Left ventricle myocardium superior (tissue), 1 donor: ENCODE measurements at regions not wholly inside any gene's neighbourhood (a gene's known extent, or its start where the extent isn't known, plus 50 kb on each side); places are given as distances from the start of the nearest gene placed in this dataset.

ENCODE experiments used
- ATAC-seq: fragments of 200-7000 bp; cut with Tn5 transposase; one replicate; pipeline ENCODE4 v1.9.1; 2020; ENCODE audit warnings: mild to moderate bottlenecking, moderate library complexity
- DNase-seq: peaks from one replicate; pipeline ENCODE4 v3.0.0-alpha.2; 2020
- intact Hi-C: fragments of 100-400 bp; cut with micrococcal nuclease; formaldehyde crosslinking; loops from one replicate; pipeline ENCODE4 v1.11.0; 2022
- donor health status: DM: no; HTN: yes; CAD: no; lungs with severe emphysema.

GRCh38 chr6:6723361-6723760, 134.8 kb downstream of the LY86 start:
- DNase-seq (no peak), ATAC-seq (no peak)
- intact Hi-C loops = loop anchor here (5.0 kb wide), 1 partner anchor 519 kb away; no protein-coding TSS in a partner anchor

DNA sequence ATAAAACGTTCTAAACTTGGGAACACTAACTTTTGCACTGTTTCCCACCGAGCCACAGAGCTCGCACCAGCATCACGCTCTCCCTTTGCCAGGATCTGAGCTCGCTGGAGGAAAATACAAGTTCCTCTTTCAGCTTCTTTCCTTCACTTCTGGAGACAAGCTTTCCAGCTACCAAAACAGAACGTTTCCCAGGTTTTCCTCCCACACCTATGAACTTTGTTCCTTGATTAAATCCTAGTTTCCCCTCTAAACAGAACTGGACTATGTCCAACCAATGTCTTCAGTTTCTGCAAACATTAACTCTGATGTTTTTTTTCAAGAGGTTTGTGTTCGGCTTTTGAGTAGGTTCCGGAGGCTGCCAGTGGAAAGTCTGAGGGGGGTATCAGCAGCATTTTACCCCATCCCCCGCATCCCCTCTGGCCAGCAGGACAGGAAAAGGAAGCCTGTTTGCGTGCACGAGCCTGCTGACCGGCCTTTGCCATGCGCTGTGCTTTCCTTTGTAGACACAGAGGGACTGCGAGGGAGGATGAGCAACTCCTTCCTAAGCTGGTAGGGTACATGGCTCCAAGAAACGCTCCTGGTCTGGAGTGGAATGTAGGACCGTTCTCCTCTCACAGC, 135.5 kb downstream of the LY86 start:
- intact Hi-C loops = loop anchor here (5.0 kb wide), 1 partner anchor 518 kb away; no protein-coding TSS in a partner anchor
- peak; percentile 67 for ATAC-seq
- no peak for DNase-seq

DNA sequence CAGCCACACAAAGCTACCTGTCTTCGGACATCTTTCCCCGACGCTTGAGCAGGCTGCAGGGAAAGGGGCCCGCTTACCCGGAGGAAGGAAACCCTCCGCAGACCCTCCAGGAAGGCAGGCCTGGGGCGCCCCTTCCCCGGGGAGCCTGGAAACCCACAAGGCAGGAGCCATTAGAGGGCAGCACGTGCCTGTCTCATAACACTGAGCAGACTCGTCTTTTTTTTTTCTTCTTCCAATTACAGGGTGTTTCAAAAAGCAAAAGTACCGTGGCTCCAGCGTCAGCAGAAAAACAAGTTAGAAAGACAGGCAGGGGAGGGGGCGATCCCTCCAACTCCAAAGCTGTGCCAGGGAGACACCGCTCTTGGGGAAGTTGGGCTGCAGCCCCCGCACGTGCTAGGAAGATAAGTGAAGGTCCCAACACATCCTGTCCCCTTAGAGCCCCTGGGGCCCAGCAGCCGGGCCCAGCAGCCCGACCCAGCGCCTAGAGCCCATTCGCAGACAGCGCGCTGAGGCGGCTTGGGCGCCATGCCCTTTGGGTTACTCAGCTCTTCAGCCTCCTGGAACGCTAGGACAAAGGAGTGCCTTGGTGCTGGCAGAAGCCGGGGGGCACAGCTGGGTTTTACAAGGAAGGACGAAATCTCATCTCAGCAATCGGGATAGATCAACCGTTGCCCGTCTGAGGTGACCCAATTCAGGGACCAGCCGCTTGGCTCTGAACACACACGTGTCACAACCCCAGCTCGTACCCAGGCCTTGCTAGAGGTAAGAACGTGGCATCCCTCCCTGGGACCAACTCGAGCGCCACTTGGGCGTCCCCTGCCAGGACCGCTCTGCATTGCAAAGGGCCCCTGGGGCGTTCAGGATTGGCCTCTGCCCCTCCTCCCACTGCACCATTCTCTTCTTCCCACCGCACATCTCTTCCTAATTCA, 136.3 kb downstream of the LY86 start:
- intact Hi-C loops = loop anchor here (5.0 kb wide), 1 partner anchor 517 kb away; no protein-coding TSS in a partner anchor
- ATAC-seq = peak; percentile 92
- peak; percentile 81 for DNase-seq

DNA sequence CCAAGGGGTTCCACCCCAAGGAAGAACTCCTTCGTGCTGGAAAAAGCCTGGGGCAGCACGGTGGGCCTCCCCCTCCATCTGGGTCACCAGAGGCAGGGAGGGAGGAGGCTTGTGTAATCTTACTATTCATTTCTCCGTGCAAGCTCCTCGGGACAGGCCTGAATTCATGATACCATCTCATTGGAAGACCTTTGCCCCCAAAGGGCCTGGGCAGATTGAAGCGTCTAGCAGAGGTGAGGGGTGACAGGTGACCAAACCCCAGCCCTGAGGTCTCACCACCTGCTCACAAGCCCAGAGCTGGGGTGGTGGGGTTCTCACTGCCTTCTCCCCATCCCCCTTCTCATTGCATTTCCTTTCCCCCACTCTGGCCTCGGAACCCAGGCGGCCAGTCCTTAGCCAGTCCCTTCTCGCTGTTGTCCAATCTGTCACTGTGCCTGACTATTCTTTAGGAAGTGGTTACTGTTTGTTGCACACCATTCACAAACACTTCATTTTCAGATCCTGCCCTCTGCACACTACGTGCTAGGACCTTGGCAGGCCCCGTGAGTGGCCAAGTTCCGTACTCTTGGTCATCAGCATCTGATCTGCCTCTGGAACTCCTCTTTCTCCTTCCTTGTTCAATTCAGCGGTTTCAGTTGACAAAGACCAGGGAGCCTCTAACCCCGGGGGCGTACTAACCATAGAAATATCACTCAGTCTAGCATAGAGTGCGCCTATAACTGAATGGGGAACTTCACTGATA, 137.1 kb downstream of the LY86 start:
- ATAC-seq (peak; percentile 3), DNase-seq (no peak)
- intact Hi-C loops = no loop called here

- intact Hi-C loops = no loop called here
- ATAC-seq (no peak), DNase-seq (no peak)
Observed at GRCh38 chr6:6728169-6728941, 139.8 kb downstream of the LY86 start.

DNA sequence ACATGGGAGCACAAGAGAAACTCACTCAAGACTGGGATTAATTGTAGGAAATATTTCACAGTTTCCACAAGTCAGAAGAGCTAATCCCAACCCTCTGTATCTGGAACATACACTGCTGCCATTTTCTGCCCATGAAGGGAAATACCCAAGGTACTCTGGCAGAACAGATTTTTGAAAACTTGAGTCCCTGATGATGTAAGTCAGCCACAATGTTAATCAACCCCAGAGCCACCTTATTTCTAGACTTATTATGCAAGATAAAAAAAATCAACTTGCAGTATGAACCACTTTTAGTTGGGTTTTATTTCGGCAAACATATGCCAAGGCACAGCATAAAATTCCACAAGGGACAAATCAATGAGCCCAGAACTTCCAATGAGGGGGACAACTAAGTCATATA, 141.5 kb downstream of the LY86 start:
- no peak for ATAC-seq
- DNase-seq = no peak
- intact Hi-C loops = no loop called here

- peak; percentile 77 for ATAC-seq
- no peak for DNase-seq
- intact Hi-C loops = no loop called here
Observed at GRCh38 chr6:6730831-6731230, 142.3 kb downstream of the LY86 start.

- DNase-seq (no peak), ATAC-seq (peak; percentile 15)
- intact Hi-C loops = no loop called here
Observed at GRCh38 chr6:6734479-6735465, 146.3 kb downstream of the LY86 start.

DNA sequence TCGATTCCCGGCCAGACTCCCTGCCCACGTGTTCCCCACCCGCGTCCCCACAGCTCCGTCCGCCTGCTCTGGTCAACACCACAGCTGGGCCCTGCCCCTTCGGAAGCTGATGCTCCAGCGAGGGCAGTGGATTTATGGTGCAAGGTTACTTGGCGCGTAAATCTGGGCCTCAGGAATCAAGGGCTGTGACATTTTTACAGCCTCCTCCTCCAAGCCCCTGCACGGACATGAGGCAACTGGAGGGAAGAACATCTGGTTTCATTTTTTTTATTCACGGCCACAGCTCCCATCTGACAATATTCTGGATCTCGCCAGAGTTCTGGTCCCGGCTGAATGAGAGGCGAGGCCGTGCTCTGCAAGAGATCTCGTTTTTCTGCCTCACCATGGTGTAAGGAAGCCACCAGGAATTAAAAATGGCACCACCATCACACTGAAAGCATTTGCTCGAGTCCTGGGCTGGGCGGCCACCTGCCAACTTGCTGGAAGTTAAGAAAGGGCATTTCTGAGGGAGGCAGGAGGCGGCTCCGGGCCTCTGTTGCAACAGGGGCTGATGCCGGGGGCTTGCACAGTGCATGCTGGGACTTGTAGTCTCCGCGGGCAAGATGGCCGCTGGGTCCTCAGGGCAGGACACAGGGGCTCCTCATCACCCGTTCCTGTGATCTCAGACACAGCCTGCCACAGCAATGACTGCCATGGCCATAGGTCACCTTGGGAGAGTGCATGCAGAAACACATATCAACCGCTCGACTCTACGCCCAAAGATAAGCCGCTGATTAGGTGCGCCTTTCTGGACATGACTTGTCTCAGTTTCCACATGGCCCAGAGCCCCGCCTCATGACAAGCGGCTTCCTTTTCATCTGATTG, 148.5 kb downstream of the LY86 start:
- ATAC-seq (peak; percentile 77), DNase-seq (peak; percentile 89)
- intact Hi-C loops = no loop called here

- intact Hi-C loops = no loop called here
- ATAC-seq (peak; percentile 6), DNase-seq (no peak)
Observed at GRCh38 chr6:6737671-6738070, 149.2 kb downstream of the LY86 start.

GRCh38 chr6:6738108-6738507, 149.6 kb downstream of the LY86 start:
- no peak for ATAC-seq
- DNase-seq = no peak
- intact Hi-C loops = no loop called here

DNA sequence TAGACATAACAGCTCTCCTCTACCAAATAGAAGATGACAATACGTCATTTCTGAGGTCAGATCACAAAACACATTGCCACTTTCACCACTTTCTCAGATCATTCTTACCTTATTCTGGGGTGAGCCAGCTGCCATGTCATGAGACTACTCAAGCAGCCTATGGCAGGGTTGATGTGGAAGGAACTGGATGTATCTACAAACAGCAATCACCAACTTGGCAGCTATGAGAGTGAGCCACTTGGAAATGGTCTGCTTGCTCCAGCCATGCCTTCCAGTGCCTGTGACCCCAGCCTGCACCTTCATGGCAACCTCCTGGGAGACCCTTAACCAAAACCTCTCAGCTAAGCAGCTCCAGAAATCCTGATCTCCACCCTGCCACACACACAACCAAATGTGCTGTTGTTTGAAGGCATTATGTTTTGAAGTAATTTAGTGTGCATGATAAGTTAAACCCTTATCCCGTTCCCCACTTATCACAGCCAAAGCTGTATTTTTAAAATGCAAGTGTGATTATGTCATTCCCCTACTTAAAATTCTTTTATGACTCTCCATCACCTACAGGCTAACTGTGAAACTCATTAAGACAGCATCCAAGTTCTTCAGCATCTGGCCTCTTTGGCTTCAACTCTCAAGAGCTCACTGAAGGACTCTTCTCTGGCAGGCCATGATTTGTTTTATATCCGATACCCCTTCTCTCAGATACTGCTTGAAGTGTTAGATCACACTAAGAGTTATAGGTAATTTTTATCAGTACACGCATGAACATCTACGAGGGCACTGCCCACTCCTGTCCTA, 150.6 kb downstream of the LY86 start:
- intact Hi-C loops = no loop called here
- peak; percentile 71 for ATAC-seq
- DNase-seq = no peak

DNA sequence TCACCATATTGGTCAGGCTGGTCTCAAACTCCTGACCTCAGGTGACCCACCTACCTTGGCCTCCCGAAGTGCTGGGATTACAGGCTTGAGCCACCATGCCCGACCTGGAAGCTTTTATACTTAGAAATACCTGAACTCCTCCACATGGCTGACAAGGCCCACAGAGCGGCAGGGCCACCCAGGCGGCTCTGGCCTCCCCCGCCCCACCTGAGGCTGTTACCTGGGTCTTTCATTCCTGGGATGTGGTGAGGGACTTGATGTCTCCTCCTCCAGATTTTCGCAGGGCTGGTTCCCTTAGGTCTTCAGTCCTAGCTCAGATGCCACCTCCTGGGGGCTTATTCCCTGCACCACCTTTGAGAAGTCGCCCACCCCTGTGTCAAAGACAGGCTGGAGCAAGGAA, 152.1 kb downstream of the LY86 start:
- intact Hi-C loops = no loop called here
- ATAC-seq (no peak), DNase-seq (no peak)

DNA sequence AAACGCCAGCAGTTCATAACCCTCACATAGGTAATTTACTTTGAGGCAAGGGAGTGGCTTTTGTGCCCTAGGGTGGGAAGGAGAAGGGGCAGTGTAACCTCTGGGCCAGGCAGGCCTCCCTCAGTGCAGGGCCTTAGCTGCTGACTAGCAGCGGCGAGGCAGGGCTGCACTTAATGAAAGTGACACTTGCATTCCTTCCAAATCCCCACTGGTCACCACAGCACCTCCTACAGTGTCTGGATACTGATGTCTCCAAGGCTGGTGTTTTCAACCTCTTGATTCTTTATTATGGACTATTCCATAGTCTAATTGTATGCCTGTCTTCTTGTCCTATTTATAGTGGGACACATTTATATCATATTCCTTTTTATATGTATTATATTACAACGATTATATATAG, 152.7 kb downstream of the LY86 start:
- intact Hi-C loops = no loop called here
- DNase-seq (no peak), ATAC-seq (no peak)

DNA sequence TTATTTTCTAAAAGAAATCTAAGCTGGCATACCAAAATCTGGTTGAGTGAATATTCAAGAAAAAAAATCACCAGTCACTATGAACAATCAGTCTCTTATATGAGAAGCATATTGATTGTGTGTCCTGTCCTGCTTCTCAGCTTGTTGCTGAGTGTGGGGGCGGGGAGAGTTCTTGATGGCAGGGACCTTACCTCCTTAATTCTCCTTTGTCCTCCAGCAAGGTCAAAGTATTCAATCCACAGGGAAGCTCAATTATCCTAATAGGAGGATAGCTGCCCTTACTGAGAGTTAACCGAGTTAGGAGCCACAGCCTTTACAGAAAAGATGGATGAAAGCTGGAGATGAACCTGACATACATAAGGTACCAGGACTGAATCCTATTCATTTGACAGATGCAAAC, 154.0 kb downstream of the LY86 start:
- DNase-seq (no peak), ATAC-seq (no peak)
- intact Hi-C loops = no loop called here

GRCh38 chr6:6744551-6744950, 156.0 kb downstream of the LY86 start:
- DNase-seq (no peak), ATAC-seq (no peak)
- intact Hi-C loops = no loop called here
